Endothelial cell of umbilical vein (primary cell): ENCODE measurements at regions not wholly inside any gene's neighbourhood (a gene's known extent, or its start where the extent isn't known, plus 50 kb on each side); places are given as distances from the start of the nearest gene placed in this dataset.

Source experiments
- BruUV-seq: library from RNA; stranded (reverse); fragments of 400-500 nt; replicated peaks from 2 replicates; lab custom pipeline; 2021; lab: Mats Ljungman, UMichigan
- CTCF ChIA-PET: fragments of 300-600, 350-600 bp; sonication (Branson Sonifier 250); formaldehyde crosslinking; loops from one replicate; lab custom pipeline; 2021; ENCODE audit warnings: antibody characterized with exemption, inconsistent platforms; lab: Charles Lee
- POLR2A ChIA-PET: fragments of 300-600, 350-600 bp; sonication (Branson Sonifier 250); formaldehyde crosslinking; loops from one replicate; lab custom pipeline; 2021; ENCODE audit warnings: antibody characterized with exemption, inconsistent platforms; lab: Charles Lee
- DNase-seq: peaks from one replicate; pipeline ENCODE4 v3.0.0-alpha.2; 2011; ENCODE audit warnings: low read depth, low spot score
- FAIRE-seq: peaks from 2 replicates; lab custom pipeline; 2011; peaks lifted over from hg19 to GRCh38; lab: Jason Lieb, UNC
- H2AFZ ChIP-seq: 2 replicates; pipeline ENCODE4 v1.6.0; 2012; ENCODE audit warnings: low read depth, low read length, control low read depth, inconsistent platforms
- H3K27ac ChIP-seq: 2 replicates; pipeline ENCODE4 v1.5.1; 2011; ENCODE audit warnings: low read depth, mild to moderate bottlenecking, control low read depth, low read length, moderate library complexity; ENCODE audit not compliant: insufficient read depth
- H3K27me3 ChIP-seq, 2 experiments: 2 replicates each; pipeline versions ENCODE4 v1.6.0 to v1.6.1; 2011; ENCODE audit warnings: low read length in 2 of 2, mixed read lengths in 1 of 2; ENCODE audit not compliant: control insufficient read depth in 2 of 2, insufficient read depth in 2 of 2
- H3K36me3 ChIP-seq, 2 experiments: 2 replicates in 1 of 2; 3 replicates in 1 of 2; pipeline ENCODE4 v1.5.1; 2011; ENCODE audit warnings: low read length in 2 of 2, mild to moderate bottlenecking in 1 of 2, moderate library complexity in 1 of 2; ENCODE audit not compliant: control insufficient read depth in 2 of 2, insufficient read depth in 2 of 2; ENCODE audit errors: extremely low read depth in 1 of 2
- H3K4me1 ChIP-seq: 3 replicates; pipeline ENCODE4 v1.5.1; 2011; ENCODE audit warnings: mild to moderate bottlenecking, low read length; ENCODE audit not compliant: control insufficient read depth, insufficient read depth; ENCODE audit errors: extremely low read depth
- H3K4me2 ChIP-seq: 2 replicates; pipeline ENCODE4 v1.6.1; 2011; ENCODE audit warnings: low read length, control low read depth, mixed read lengths; ENCODE audit not compliant: insufficient read depth
- H3K4me3 ChIP-seq, 3 experiments: fragments of 200-600 bp in 1 of 3; sonication (generic), shearing (Covaris generic) in 1 of 3; replicated peaks in 1 of 3; 2 replicates each; pipeline ENCODE4 v1.5.1; 2011 to 2016; ENCODE audit warnings: control low read depth in 3 of 3, low read length in 3 of 3, mild to moderate bottlenecking in 2 of 3, inconsistent platforms in 1 of 3, low read depth in 1 of 3, moderate library complexity in 1 of 3; ENCODE audit not compliant: insufficient read depth in 1 of 3
- H3K79me2 ChIP-seq: 2 replicates; pipeline ENCODE4 v1.6.0; 2012; ENCODE audit warnings: low read length, inconsistent platforms; ENCODE audit not compliant: control insufficient read depth, insufficient read depth
- H3K9ac ChIP-seq: replicated peaks from 2 replicates; pipeline ENCODE3; 2011; ENCODE audit warnings: low read length, control low read depth; ENCODE audit not compliant: insufficient read depth; ENCODE audit errors: extremely low read depth
- H3K9me1 ChIP-seq: replicated peaks from 3 replicates; pipeline ENCODE4 v1.6.0; 2011; ENCODE audit warnings: mild to moderate bottlenecking, low read length; ENCODE audit not compliant: control insufficient read depth, insufficient read depth; ENCODE audit errors: extremely low read depth
- H3K9me3 ChIP-seq: replicated peaks from 2 replicates; pipeline ENCODE4 v1.5.1; 2012; ENCODE audit warnings: low read length, inconsistent platforms; ENCODE audit not compliant: control insufficient read depth, insufficient read depth
- H4K20me1 ChIP-seq: replicated peaks from 2 replicates; pipeline ENCODE3; 2011; ENCODE audit warnings: mild to moderate bottlenecking, low read length; ENCODE audit not compliant: control insufficient read depth, insufficient read depth; ENCODE audit errors: extremely low read depth
- EZH2 ChIP-seq: IDR thresholded peaks from 2 replicates; pipeline ENCODE4 v1.6.1; 2012; ENCODE audit warnings: borderline replicate concordance, low read depth, mild to moderate bottlenecking, moderate library complexity, low read length, inconsistent platforms; ENCODE audit not compliant: severe bottlenecking
- FOS ChIP-seq: IDR thresholded peaks from 2 replicates; pipeline ENCODE4 v1.6.1; 2011; ENCODE audit warnings: mild to moderate bottlenecking, low read length, moderate library complexity, borderline replicate concordance; ENCODE audit not compliant: insufficient read depth
- GATA2 ChIP-seq: IDR thresholded peaks from 2 replicates; pipeline ENCODE4 v1.7.0; 2011; ENCODE audit warnings: low read depth, mild to moderate bottlenecking, moderate library complexity, mixed read lengths, low read length; ENCODE audit not compliant: insufficient read length, insufficient read depth
- JUN ChIP-seq: IDR thresholded peaks from 2 replicates; pipeline ENCODE4 v1.6.1; 2011; ENCODE audit warnings: borderline replicate concordance, low read depth; ENCODE audit not compliant: insufficient read length, insufficient read depth
- MYC ChIP-seq: IDR thresholded peaks from one replicate; pipeline ENCODE4 v1.6.1; 2011; ENCODE audit warnings: mild to moderate bottlenecking, low read depth, low read length
- POLR2A ChIP-seq: IDR thresholded peaks from 2 replicates; pipeline ENCODE4 v1.6.1; 2012; ENCODE audit warnings: low read depth, mild to moderate bottlenecking, control low read depth, low read length
- POLR2AphosphoS5 ChIP-seq: IDR thresholded peaks from 2 replicates; pipeline ENCODE4 v1.6.1; 2012; ENCODE audit warnings: low read depth, mild to moderate bottlenecking, control low read depth, low read length, moderate library complexity; ENCODE audit not compliant: insufficient read depth
- dilution Hi-C: fragments of 300-500 bp; cut with MboI; formaldehyde crosslinking; loops from one replicate; pipeline ENCODE4 v1.15.0; 2019; ENCODE audit warnings: low sequenced_read_pairs; ENCODE audit not compliant: extremely low pct_ligation_motif_present
- intact Hi-C: fragments of 100-400 bp; cut with micrococcal nuclease; formaldehyde crosslinking; loops from one replicate; pipeline ENCODE4 v1.10.0; 2022
- TF ChIP-seq, protein P1 (sequence below): IDR thresholded peaks from 2 replicates; pipeline ENCODE4 v1.6.1; 2011; ENCODE audit not compliant: insufficient read depth, insufficient read length
- TF ChIP-seq, protein P2 (sequence below), 2 donors: IDR thresholded peaks; 1 replicate in 1 of 2; 2 replicates in 1 of 2; pipeline ENCODE4 v1.5.1; 2011; ENCODE audit warnings: low read length in 2 of 2, mild to moderate bottlenecking in 2 of 2, moderate library complexity in 2 of 2, control low read depth in 1 of 2, inconsistent platforms in 1 of 2, low read depth in 1 of 2; ENCODE audit not compliant: insufficient read depth in 1 of 2; ENCODE audit errors: extremely low read depth in 1 of 2

- Histone ChIP-seq H2AFZ (no peak overlapping the region), H4K20me1 (no peaks in the 10 kb centered on the region), H3K36me3 (no peaks in the 10 kb centered on the region), H3K4me2 (no peak overlapping the region), H3K79me2 (no peaks in the 10 kb centered on the region), H3K4me1 (no peaks in the 10 kb centered on the region), H3K27ac (no peak overlapping the region), H3K9me3 (no peaks in the 10 kb centered on the region), H3K9ac (no peak overlapping the region), H3K4me3 (no peak overlapping the region), H3K27me3 (peaks cover 0 to 2% of the 10 kb centered on the region in 2 experiments), H3K9me1 (no peaks in the 10 kb centered on the region)
- POLR2A ChIA-PET: no interaction called here
- CTCF ChIA-PET: interaction anchor here (1.4 kb wide), 1 partner anchor 9 kb away, joined by 4 read pairs; no protein-coding TSS in a partner anchor
- no peak for FAIRE-seq
- intact Hi-C loops: no loop called here
- no TSS peak for BruUV-seq
- TF ChIP-seq, protein P1, sequence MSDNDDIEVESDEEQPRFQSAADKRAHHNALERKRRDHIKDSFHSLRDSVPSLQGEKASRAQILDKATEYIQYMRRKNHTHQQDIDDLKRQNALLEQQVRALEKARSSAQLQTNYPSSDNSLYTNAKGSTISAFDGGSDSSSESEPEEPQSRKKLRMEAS: no peak
- TF ChIP-seq FOS: no peak
- no peak for TF ChIP-seq GATA2
- TF ChIP-seq JUN: no peak
- no peak for TF ChIP-seq POLR2A
- no peak for TF ChIP-seq MYC
- TF ChIP-seq, protein P2, sequence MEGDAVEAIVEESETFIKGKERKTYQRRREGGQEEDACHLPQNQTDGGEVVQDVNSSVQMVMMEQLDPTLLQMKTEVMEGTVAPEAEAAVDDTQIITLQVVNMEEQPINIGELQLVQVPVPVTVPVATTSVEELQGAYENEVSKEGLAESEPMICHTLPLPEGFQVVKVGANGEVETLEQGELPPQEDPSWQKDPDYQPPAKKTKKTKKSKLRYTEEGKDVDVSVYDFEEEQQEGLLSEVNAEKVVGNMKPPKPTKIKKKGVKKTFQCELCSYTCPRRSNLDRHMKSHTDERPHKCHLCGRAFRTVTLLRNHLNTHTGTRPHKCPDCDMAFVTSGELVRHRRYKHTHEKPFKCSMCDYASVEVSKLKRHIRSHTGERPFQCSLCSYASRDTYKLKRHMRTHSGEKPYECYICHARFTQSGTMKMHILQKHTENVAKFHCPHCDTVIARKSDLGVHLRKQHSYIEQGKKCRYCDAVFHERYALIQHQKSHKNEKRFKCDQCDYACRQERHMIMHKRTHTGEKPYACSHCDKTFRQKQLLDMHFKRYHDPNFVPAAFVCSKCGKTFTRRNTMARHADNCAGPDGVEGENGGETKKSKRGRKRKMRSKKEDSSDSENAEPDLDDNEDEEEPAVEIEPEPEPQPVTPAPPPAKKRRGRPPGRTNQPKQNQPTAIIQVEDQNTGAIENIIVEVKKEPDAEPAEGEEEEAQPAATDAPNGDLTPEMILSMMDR (IDR thresholded peaks at IDR 0.05; ENCODE audit: extremely low read depth in 1 of 2, insufficient read depth in 1 of 2, low read depth in 1 of 2, low read length in 2 of 2): no peak
- no peak for TF ChIP-seq EZH2
- no peak for TF ChIP-seq POLR2AphosphoS5
- dilution Hi-C loops: no loop called here
- DNase-seq: no peak
Measured at GRCh38 chr10:55180357-55180756, 379.3 kb upstream of the PCDH15 start.
